ENCODE measurements at regions not wholly inside any gene's neighbourhood (a gene's known extent, or its start where the extent isn't known, plus 50 kb on each side); places are given as distances from the start of the nearest gene placed in this dataset.
"Not testable (repeated sequence)": the region's sequence is repeated elsewhere in the genome, so short reads cannot be mapped to it uniquely, and the experiment has no call there.

DNA sequence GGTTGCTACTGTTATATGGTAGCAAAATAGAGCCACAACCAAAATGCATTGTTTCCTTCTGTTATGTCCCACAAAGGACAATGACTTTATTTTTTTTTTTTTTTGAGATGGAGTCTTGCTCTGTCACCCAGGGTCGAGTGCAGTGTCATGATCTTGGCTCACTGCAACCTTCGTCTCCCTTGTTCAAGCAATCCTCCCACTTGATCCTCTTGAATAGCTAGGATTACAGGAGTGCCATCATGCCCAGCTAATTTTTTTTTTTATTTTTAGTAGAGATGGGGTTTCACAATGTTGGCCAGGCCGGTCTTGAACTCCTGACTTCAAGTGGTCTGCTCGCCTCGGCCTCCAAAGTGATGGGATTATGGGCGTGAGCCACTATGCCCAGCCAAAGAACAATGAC, 527.7 kb upstream of the SGCD start:
- no peak overlapping the region for H3K4me3 ChIP-seq (ENCODE audit: low read length)
- no peak for DNase-seq (ENCODE audit: low read depth)
- TF ChIP-seq, protein P1, sequence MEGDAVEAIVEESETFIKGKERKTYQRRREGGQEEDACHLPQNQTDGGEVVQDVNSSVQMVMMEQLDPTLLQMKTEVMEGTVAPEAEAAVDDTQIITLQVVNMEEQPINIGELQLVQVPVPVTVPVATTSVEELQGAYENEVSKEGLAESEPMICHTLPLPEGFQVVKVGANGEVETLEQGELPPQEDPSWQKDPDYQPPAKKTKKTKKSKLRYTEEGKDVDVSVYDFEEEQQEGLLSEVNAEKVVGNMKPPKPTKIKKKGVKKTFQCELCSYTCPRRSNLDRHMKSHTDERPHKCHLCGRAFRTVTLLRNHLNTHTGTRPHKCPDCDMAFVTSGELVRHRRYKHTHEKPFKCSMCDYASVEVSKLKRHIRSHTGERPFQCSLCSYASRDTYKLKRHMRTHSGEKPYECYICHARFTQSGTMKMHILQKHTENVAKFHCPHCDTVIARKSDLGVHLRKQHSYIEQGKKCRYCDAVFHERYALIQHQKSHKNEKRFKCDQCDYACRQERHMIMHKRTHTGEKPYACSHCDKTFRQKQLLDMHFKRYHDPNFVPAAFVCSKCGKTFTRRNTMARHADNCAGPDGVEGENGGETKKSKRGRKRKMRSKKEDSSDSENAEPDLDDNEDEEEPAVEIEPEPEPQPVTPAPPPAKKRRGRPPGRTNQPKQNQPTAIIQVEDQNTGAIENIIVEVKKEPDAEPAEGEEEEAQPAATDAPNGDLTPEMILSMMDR (IDR thresholded peaks at IDR 0.05; ENCODE audit: insufficient read depth, low read depth, low read length, missing control alignments), result no peak

DNA sequence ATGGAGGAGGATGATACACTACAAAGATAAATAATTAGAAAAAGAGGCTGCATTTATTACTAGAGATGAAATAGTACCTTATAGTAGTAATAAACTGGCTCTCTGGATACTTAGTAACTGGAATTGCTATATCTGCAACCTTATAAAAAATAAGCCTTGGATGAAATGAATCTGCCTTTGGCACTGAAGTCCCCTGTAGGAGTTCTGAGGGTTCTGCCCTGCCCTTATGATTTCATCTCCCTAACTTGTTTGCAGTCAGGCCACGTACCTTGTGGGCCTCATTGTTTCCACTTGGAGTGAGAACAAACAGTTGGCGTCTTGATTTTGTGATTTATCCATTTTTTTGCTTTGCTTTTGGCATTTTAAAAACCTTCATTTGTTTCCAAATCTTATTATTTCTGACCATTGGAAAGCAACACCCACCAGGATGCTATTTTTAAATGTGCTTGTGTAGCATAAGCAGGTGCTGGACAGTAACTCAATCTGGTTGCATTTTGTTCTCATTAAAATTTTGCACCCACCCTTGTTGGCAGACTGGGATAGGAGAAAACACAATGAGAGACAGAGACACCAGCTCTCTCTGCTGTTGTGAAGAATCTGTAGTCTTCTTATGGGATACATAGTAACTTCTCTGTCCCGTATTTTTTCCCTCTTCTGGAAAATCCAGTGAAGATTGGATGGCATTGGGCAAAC, 518.9 kb upstream of the SGCD start:
- no peak for DNase-seq (ENCODE audit: low read depth)
- H3K4me3 ChIP-seq (ENCODE audit: low read length), result no peak overlapping the region
- TF ChIP-seq, protein P1 (IDR thresholded peaks at IDR 0.05; ENCODE audit: insufficient read depth, low read depth, low read length, missing control alignments), result no peak

- TF ChIP-seq, protein P1 (IDR thresholded peaks at IDR 0.05; ENCODE audit: insufficient read depth, low read depth, low read length, missing control alignments), result no peak
- H3K4me3 ChIP-seq (ENCODE audit: low read length), result no peak overlapping the region
- no peak for DNase-seq (ENCODE audit: low read depth)
Observed at GRCh38 chr5:155815248-155815647, 511.7 kb upstream of the SGCD start.

- no peak for DNase-seq (ENCODE audit: low read depth)
- no peak overlapping the region for H3K4me3 ChIP-seq (ENCODE audit: low read length)
- TF ChIP-seq, protein P1 (IDR thresholded peaks at IDR 0.05; ENCODE audit: insufficient read depth, low read depth, low read length, missing control alignments), result no peak
Observed at GRCh38 chr5:155822177-155822576, 504.8 kb upstream of the SGCD start.

- H3K4me3 ChIP-seq (ENCODE audit: low read length), result no peak overlapping the region
- DNase-seq (ENCODE audit: low read depth), result no peak
- TF ChIP-seq, protein P1 (IDR thresholded peaks at IDR 0.05; ENCODE audit: insufficient read depth, low read depth, low read length, missing control alignments), result no peak
Observed at GRCh38 chr5:155826611-155827507, 500.1 kb upstream of the SGCD start.

GRCh38 chr5:155827508-155827815, 499.5 kb upstream of the SGCD start:
- not testable (repeated sequence) for DNase-seq (ENCODE audit: low read depth); H3K4me3 ChIP-seq (ENCODE audit: low read length)

DNA sequence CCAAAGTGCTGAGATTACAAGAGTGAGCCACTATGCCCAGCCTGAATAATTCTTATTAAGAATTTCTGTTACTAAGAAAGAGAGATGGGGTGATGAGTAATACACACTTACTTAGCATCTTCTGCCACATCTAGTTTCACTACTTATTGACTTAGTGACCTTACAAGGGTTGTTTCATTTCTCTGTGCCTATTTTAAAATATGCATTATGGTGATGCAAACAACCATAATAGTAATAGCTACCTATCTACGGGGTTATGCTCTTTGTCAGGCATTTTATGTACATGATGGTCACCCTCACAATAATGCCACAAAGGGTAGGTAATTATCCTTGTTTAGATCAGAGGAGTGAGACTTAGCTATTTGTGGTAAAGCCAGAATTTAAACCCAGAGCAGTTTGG, 499.0 kb upstream of the SGCD start:
- H3K4me3 ChIP-seq (ENCODE audit: low read length), result no peak overlapping the region
- TF ChIP-seq, protein P1 (IDR thresholded peaks at IDR 0.05; ENCODE audit: insufficient read depth, low read depth, low read length, missing control alignments), result no peak
- DNase-seq (ENCODE audit: low read depth), result no peak
